GM21515 (cell line): ENCODE measurements at regions not wholly inside any gene's neighbourhood (a gene's known extent, or its start where the extent isn't known, plus 50 kb on each side); places are given as distances from the start of the nearest gene placed in this dataset.

ENCODE experiments used
- ATAC-seq: cut with Tn5 transposase; IDR thresholded peaks from one replicate; pipeline ENCODE4 v1.9.1; 2021; ENCODE audit not compliant: unreplicated experiment

GRCh38 chr9:86459599-86460155 lies 105.5 kb upstream of the TUT7 start:
- ATAC-seq, result no peak

- ATAC-seq, result no peak
Observed at GRCh38 chr9:86459191-86459590, 105.0 kb upstream of the TUT7 start.

DNA sequence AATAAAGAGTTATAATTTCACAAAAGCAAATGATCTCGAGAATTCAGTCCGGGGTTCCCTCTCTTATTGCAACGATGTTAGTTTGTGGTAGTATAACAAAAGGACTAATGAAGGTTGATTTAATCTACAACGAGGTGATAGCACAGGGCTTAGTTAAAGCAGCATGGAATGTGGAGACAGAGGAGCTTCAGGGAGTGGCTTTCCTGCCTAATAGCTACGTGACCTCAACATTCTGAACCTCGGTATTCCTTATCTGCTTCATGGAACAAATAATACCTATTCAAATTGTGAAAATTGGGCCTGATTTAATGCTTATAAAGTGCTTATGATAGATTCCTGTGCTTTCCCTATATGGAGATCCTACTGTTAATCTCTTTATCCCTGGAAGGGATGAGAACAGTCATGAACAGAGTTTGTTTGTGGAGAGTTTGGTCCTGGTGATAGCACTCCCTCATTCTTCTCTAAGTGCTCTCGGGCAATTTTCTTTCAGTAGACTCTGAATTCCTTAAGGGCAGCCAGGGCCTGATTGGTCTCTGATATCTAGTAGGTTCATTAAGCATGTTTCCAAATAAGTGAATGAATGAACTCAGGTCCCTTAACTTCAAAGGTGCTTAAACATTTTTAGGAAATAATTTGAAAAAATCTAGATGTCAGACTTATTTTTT lies 104.1 kb upstream of the TUT7 start:
- no peak for ATAC-seq

DNA sequence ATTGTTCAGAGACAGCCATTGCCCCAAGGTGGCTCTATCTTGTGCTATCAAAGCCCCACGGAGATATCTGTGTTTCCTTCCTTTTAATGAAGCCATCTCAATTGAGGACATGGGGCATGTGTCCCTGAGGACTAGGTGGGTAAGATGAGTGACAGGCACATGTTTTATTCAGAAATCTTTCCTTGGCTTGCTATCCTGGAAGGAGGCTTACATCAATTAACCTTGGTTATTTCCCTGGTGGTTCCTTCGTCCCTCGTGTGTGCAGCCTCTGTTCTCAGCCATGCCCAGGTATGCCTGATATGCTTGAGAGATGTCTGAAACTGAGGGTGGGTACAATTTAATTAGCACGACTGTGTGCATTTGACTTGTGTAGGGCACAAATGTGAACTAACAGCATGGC lies 102.2 kb upstream of the TUT7 start:
- no peak for ATAC-seq

DNA sequence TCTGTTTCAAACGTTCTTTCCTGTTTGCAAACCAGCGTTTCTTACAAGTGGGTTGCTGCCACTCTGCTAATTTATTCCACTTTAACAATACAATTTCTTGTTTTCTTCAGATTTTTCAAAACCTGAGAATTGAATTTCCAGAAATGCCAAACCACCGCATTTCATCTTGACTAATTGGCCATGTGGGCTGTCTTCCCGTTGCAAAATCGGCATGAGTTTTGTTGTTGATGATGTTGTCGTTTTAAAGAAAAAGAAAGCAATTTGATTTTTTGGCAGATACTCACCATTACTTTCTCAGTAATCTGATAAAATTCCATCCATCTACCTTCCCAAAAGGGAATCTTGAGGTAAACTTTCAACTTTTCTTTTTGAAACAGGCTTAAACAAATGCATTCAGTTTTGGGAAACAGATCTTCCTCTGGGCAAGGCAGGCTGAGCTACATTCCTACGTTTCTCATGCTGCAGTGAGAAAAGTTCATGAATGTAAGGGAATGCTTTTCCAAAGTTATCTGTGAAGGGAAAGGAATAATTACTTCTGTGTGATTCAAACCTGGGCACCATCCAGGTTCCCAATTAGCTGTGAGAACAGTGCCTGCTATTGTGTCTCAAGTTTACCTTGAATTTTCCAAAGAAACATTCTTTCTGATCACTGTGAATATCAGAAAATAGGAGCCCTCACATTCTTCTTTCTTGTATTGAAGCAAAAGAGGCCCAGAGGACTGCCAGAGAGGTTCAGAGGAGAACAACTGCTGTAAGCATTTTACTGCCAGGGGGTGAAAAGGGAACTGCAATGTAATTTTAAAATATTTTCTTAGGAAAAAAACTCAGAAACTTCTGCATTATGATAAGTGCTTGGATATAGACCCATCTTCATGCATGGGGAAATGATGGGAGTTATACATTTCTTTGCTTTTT lies 100.7 kb upstream of the TUT7 start:
- ATAC-seq, result no peak

DNA sequence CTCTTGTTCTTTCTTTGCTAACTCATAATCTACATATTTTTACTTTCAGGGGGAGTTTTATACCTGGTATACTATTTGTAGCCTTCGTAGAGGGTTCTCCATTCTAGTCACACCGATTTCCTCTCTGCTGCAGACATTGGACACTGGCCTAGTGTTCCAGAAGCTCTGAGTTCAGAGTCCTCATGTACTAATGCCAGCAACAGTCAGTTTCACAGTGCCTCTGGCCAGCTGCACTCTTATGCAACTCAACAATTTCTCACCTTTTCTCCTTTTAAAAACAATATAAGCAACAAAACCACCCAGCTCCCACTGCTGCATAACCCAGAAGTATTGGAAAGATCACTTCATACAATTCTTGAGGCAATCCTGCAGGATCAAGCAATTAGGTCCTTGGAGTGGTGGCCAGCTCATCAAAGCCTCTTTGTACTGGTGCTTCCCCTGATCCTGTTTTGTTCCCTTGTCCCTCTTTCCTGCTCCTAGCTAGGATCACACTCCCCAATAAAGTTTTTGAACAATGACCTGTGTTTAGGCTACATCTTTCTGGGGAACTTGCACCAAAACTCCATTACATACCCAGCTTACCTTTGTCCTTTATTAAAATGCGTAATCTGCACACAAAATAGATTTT lies 98.1 kb upstream of the TUT7 start:
- ATAC-seq, result no peak

DNA sequence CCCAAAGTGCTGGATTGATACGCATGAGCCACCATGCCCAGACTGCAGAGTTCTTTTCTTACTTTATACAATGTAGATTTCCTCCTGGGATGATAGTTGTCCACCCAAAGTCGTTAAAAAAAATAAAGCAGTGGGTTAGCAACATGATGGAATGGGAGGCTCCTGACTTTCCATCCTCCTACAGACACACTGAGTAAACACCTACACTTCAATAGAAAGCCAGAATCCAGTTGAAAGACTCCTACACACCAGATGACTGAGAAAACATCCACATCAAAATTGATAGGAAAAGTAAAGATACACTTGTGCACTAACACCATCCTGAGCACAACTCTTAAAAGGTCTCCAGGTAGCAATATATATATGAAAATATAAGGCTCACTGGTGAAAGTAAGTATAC lies 95.0 kb upstream of the TUT7 start:
- ATAC-seq, result no peak

GRCh38 chr9:86445671-86446070 lies 91.5 kb upstream of the TUT7 start:
- no peak for ATAC-seq

DNA sequence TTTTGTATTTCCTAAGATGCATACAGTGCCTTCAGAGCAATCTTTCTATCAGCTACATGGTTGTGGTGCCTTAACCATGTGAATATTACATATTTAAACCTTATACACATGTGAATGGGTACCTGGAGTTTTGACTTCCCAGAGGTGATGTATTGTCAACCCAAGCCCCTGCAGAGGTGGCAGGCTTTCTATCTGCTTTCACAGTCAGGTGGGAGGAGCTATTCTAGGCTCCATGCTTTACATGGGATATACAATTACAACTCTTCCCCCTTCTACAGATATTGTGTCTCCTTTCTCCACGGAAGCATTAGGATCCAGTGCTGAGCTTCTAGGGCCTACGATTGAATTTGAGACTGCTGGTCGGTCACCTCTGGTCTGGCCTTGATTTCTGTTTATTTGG lies 89.8 kb upstream of the TUT7 start:
- ATAC-seq, result no peak

DNA sequence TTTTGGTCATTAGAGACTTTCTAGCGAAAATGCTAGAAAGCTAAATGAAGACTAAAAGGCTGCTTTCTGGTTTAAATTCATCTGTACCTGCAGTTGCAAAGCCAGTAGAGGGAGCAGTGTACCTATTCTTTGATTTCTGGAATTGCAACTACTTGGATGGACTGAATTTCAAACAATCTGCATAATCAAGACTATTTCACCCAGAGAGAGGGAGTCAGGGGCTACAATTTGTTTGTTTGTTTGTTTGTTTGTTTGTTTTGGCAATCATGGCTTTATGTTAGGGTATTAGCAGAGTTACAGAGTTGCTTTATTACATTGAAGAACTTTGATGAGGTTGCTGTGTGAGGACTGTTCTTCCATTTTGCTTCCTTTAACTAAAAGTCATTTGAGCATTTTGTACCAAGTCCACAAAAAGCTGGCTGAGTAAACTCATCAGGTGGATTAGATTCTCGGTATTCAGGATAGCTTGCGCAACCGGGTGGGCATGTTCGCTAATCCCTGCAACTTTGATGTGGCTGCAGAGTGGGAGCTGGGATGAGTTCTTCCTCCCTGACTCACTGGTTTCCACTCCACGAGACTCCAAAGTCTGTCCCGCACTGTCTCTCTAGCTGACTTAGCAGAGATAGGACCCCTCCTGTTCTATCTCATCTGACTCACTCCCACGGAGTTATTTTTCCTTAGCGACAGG lies 80.0 kb upstream of the TUT7 start:
- no peak for ATAC-seq

DNA sequence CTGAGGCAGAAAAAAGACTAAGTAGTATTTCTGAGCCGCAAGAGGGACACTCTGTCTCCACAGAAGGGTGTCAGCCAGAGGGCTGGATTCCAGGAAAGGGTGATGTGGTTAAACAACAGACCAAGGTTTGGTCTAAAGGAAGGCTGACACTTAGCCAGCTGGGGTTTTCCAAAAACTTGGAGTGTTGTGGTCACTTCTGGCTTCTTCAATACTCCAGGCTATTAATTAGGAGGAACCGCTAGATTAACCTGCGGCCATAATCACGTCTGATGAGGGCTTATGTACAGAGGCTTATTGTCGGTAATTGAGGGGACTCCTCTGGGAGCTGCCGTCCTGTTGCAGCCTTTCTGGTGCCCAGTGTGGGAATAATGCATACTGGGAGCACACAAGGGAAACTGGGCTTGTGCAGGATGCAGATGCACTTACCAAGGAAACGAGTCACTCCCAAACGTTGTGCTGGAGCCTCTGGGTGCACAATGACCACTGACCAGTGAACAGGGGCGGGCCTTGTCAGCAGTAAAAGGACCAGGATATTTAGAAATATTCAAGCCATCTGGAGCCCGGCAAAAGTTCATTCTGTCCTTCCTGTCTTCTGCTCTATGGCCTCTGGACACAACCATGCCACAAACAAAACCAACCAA lies 70.2 kb upstream of the TUT7 start:
- ATAC-seq, result no peak

- ATAC-seq, result no peak
Observed at GRCh38 chr9:86413971-86414880, 60.0 kb upstream of the TUT7 start.

GRCh38 chr9:86410281-86410680 lies 56.1 kb upstream of the TUT7 start:
- ATAC-seq, result no peak

DNA sequence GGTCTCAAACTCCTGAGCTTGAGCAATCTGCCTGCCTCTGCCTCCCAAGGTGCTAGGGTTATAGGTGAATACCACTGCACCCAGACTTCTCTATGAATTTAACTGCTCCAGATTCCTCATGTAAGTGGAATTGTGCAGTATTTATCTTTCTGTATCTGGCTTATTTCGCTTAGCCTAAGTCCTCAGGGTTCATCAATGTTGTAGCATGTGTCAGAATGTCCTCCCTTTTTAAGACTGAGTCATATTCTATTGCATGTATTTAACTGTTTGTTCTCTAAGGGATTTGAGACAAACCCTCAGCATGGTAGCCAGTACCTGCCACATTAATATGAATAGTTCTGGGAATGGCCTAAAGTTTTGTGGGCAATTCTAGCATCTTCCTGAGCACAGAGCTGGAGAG lies 53.9 kb upstream of the TUT7 start:
- ATAC-seq, result no peak

- no peak for ATAC-seq
Observed at GRCh38 chr9:86407022-86407421, 52.8 kb upstream of the TUT7 start.

DNA sequence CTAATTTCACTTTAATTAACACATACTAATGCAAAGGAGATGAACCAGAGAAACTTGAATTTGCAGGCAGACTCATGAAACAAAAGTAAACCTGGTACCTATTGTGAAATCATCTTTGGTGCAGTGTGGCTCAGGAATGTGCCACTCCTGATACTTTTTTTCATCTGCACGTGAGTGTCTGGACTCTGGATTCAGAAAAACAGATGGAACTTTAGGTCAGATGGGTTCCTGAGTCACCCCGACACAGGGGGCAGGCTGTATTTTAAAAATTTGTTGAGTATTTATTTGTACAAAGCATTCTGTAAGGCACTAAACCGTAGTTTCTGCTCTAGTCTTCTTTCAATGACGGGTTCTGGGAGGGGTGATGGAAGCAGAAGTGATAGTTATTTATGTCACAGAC lies 52.2 kb upstream of the TUT7 start:
- ATAC-seq, result no peak

- no peak for ATAC-seq
Observed at GRCh38 chr9:86405926-86406325, 51.7 kb upstream of the TUT7 start.

- no peak for ATAC-seq
Observed at GRCh38 chr9:86405086-86405491, 50.9 kb upstream of the TUT7 start.
